OCI-LY3 (cell line): ENCODE measurements at regions not wholly inside any gene's neighbourhood (a gene's known extent, or its start where the extent isn't known, plus 50 kb on each side); places are given as distances from the start of the nearest gene placed in this dataset.

Source experiments
- EZH2phosphoT487 ChIP-seq: fragments of 200-600 bp; shearing (Covaris generic); IDR thresholded peaks from 2 replicates; pipeline ENCODE4 v1.6.1; 2018; ENCODE audit warnings: antibody characterized with exemption, mixed run types, low read depth
- TF ChIP-seq, protein P1 (sequence below): fragments of 200-600, 300-600 bp; sonication (generic); IDR thresholded peaks from 2 replicates; pipeline ENCODE4 v1.5.1; 2014; ENCODE audit warnings: antibody characterized with exemption, low read length, low read depth

DNA sequence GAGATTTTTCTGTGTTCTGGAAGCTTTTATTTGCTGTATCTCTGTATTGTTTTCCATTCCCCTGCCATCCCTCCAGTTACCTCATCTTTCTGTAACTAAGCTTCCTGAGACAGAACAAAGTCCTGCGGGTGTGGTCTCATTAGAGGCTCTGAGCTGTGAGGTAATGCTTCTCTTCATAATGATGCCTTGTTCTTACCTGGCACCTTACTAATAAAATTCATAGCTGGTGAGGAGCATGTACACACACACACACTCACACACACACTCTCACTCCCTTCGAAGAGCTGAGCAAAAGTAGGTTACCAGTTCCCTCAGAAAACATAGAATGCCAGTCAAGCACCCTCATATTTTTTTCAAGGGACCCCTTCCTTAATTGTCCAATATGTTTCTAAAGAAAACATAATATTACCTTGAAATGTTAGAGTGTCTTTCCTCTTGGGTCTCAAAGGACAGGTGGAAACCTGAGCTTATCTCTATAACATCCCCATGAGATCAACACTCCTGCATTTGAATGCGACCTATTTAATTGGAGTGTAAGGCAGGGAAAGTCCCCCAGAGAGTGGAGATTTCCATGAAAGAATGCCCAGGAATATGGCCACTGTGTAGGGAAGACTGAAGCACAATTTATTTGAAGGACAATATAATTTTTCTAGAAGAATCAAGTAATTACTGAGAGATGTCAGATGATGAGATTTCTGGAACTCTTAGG, 161.6 kb upstream of the NCK2 start:
- TF ChIP-seq EZH2phosphoT487 = no peak
- TF ChIP-seq, protein P1, sequence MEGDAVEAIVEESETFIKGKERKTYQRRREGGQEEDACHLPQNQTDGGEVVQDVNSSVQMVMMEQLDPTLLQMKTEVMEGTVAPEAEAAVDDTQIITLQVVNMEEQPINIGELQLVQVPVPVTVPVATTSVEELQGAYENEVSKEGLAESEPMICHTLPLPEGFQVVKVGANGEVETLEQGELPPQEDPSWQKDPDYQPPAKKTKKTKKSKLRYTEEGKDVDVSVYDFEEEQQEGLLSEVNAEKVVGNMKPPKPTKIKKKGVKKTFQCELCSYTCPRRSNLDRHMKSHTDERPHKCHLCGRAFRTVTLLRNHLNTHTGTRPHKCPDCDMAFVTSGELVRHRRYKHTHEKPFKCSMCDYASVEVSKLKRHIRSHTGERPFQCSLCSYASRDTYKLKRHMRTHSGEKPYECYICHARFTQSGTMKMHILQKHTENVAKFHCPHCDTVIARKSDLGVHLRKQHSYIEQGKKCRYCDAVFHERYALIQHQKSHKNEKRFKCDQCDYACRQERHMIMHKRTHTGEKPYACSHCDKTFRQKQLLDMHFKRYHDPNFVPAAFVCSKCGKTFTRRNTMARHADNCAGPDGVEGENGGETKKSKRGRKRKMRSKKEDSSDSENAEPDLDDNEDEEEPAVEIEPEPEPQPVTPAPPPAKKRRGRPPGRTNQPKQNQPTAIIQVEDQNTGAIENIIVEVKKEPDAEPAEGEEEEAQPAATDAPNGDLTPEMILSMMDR = no peak
